SK-N-SH (cell line): ENCODE measurements at regions not wholly inside any gene's neighbourhood (a gene's known extent, or its start where the extent isn't known, plus 50 kb on each side); places are given as distances from the start of the nearest gene placed in this dataset.

Experiments
- CTCF ChIA-PET: fragments of 300-600, 350-600 bp; formaldehyde crosslinking; extraction: SDS; loops from one replicate; lab custom pipeline; 2021; lab: Yijun Ruan, JAX
- POLR2A ChIA-PET: fragments of 350-600 bp; sonication (Branson Sonifier 250); formaldehyde crosslinking; extraction: SDS; loops from one replicate; lab custom pipeline; 2020; ENCODE audit warnings: antibody characterized with exemption, inconsistent platforms; lab: Yijun Ruan, JAX
- DNase-seq: peaks from one replicate; pipeline ENCODE4 v3.0.0; 2012
- H2AFZ ChIP-seq: fragments of 200-600 bp; sonication (generic); 2 replicates; pipeline ENCODE4 v1.8.1; 2016; ENCODE audit warnings: antibody characterized with exemption, mild to moderate bottlenecking, low read depth
- H3F3A ChIP-seq: fragments of 200-600 bp; sonication (generic); replicated peaks from 2 replicates; pipeline ENCODE3; 2016; ENCODE audit warnings: antibody characterized with exemption, mild to moderate bottlenecking; ENCODE audit not compliant: insufficient read depth
- H3K27ac ChIP-seq, 2 experiments: fragments of 200-500 bp in 1 of 2; fragments of 200-600 bp in 1 of 2; sonication (Bioruptor generic) in 1 of 2; sonication (generic), shearing (Covaris generic) in 1 of 2; 2 replicates each; pipeline versions ENCODE4 v1.5.1 to v1.6.1; 2014 to 2016; ENCODE audit warnings: low read depth in 2 of 2, inconsistent platforms in 1 of 2, low read length in 1 of 2, mild to moderate bottlenecking in 1 of 2, mixed read lengths in 1 of 2
- H3K27me3 ChIP-seq: fragments of 200-600 bp; sonication (generic), shearing (Covaris generic); 2 replicates; pipeline ENCODE4 v1.6.1; 2016; ENCODE audit warnings: mixed run types; ENCODE audit not compliant: insufficient read depth
- H3K36me3 ChIP-seq, 2 experiments: fragments of 200-500 bp in 1 of 2; fragments of 200-600 bp in 1 of 2; sonication (Bioruptor generic) in 1 of 2; sonication (generic) in 1 of 2; replicated peaks in 1 of 2; 2 replicates each; pipeline versions ENCODE3 to v1.5.1; 2014 to 2016; ENCODE audit warnings: low read length in 1 of 2, mild to moderate bottlenecking in 1 of 2; ENCODE audit not compliant: insufficient read depth in 2 of 2, control insufficient read depth in 1 of 2
- H3K4me1 ChIP-seq, 2 experiments: fragments of 200-500 bp in 1 of 2; fragments of 200-600 bp in 1 of 2; sonication (Bioruptor generic) in 1 of 2; sonication (generic), shearing (Covaris generic) in 1 of 2; 2 replicates each; pipeline versions ENCODE4 v1.5.1 to v1.6.1; 2014 to 2016; ENCODE audit warnings: low read depth in 1 of 2, low read length in 1 of 2, mixed run types in 1 of 2; ENCODE audit not compliant: insufficient read depth in 2 of 2, control insufficient read depth in 1 of 2
- H3K4me2 ChIP-seq: fragments of 200-600 bp; sonication (generic), shearing (Covaris generic); 2 replicates; pipeline ENCODE4 v1.6.1; 2017; ENCODE audit warnings: mixed run types
- H3K4me3 ChIP-seq, 2 experiments: fragments of 200-500 bp in 1 of 2; fragments of 200-600 bp in 1 of 2; sonication (Bioruptor generic) in 1 of 2; sonication (generic), shearing (Covaris generic) in 1 of 2; 2 replicates each; pipeline versions ENCODE4 v1.5.1 to v1.8.1; 2014 to 2016; ENCODE audit warnings: low read depth in 2 of 2, inconsistent platforms in 1 of 2, low read length in 1 of 2, mild to moderate bottlenecking in 1 of 2, mixed read lengths in 1 of 2, moderate library complexity in 1 of 2
- H3K79me2 ChIP-seq: fragments of 200-600 bp; sonication (generic); 2 replicates; pipeline ENCODE4 v1.8.1; 2017; ENCODE audit warnings: mild to moderate bottlenecking; ENCODE audit not compliant: insufficient read depth
- H3K9ac ChIP-seq: fragments of 200-600 bp; sonication (generic); 2 replicates; pipeline ENCODE4 v1.6.1; 2017; ENCODE audit warnings: mixed run types
- H3K9me2 ChIP-seq: fragments of 200-600 bp; sonication (generic); 2 replicates; pipeline ENCODE4 v1.6.1; 2017; ENCODE audit warnings: mixed run types
- H3K9me3 ChIP-seq: fragments of 200-600 bp; sonication (generic); 2 replicates; pipeline ENCODE4 v1.6.1; 2017; ENCODE audit warnings: mixed run types, mild to moderate bottlenecking, moderate library complexity
- H4K20me1 ChIP-seq: fragments of 200-600 bp; sonication (generic); 2 replicates; pipeline ENCODE4 v1.6.1; 2017; ENCODE audit warnings: mild to moderate bottlenecking, mixed run types; ENCODE audit not compliant: insufficient read depth
- FOXJ3 ChIP-seq: sonication (generic); formaldehyde crosslinking; IDR thresholded peaks from 2 replicates; pipeline ENCODE4 v1.5.1; 2020; ENCODE audit warnings: mild to moderate bottlenecking, missing genetic modification reagents
- JUND ChIP-seq: IDR thresholded peaks from 2 replicates; pipeline ENCODE4 v1.4.0; 2012
- MAX ChIP-seq: IDR thresholded peaks from 2 replicates; pipeline ENCODE4 v1.4.0; 2012; ENCODE audit warnings: low read depth
- MEF2A ChIP-seq: IDR thresholded peaks from 2 replicates; pipeline ENCODE4 v1.4.0; 2012; ENCODE audit warnings: low read depth, borderline replicate concordance
- MXI1 ChIP-seq: IDR thresholded peaks from 2 replicates; pipeline ENCODE4 v1.6.1; 2012; ENCODE audit warnings: mild to moderate bottlenecking, low read depth, low read length, improper control_type of control experiment
- RAD21 ChIP-seq: IDR thresholded peaks from 2 replicates; pipeline ENCODE4 v1.6.1; 2012; ENCODE audit warnings: mild to moderate bottlenecking, low read length
- RXRA ChIP-seq: IDR thresholded peaks from 2 replicates; pipeline ENCODE4 v1.4.0; 2012; ENCODE audit warnings: low read depth, mild to moderate bottlenecking, borderline replicate concordance
- YY1 ChIP-seq: IDR thresholded peaks from 2 replicates; pipeline ENCODE4 v1.4.0; 2012; ENCODE audit warnings: low read depth, mild to moderate bottlenecking
- ZBTB33 ChIP-seq: IDR thresholded peaks from 2 replicates; pipeline ENCODE4 v1.4.0; 2012; ENCODE audit warnings: low read depth, borderline replicate concordance
- WGBS: methylation state at CpG from one replicate; pipeline ENCODE4 v1.1.6; 2017; ENCODE audit warnings: low lambda C conversion rate; 5-methylcytosine and 5-hydroxymethylcytosine counted together
- TF ChIP-seq, protein P1 (sequence below): IDR thresholded peaks from 2 replicates; pipeline ENCODE4; 2012
- TF ChIP-seq, protein P2 (sequence below): fragments of 150-350 bp; IDR thresholded peaks from 2 replicates; pipeline ENCODE4 v1.6.1; 2016; ENCODE audit warnings: mild to moderate bottlenecking, low read depth, low read length
- TF ChIP-seq, protein P3 (sequence below): IDR thresholded peaks from 2 replicates; pipeline ENCODE4 v1.6.1; 2012; ENCODE audit warnings: mild to moderate bottlenecking, low read depth, low read length, moderate library complexity

GRCh38 chr6:9890469-9890868, 524.4 kb downstream of the TFAP2A start:
- Histone ChIP-seq H3K9ac (no peak overlapping the region), H3F3A (no peaks in the 10 kb centered on the region), H3K79me2 (no peaks in the 10 kb centered on the region), H2AFZ (no peak overlapping the region), H3K36me3 (no peaks in the 10 kb centered on the region), H4K20me1 (no peaks in the 10 kb centered on the region), H3K9me2 (no peaks in the 10 kb centered on the region), H3K4me1 (no peaks in the 10 kb centered on the region), H3K4me2 (no peak overlapping the region), H3K27ac (no peak overlapping the region), H3K9me3 (no peaks in the 10 kb centered on the region), H3K27me3 (no peaks in the 10 kb centered on the region; the same call in 1 of the 2 replicates), H3K4me3 (no peak overlapping the region)
- no peak for TF ChIP-seq MAX
- TF ChIP-seq YY1, result no peak
- no peak for TF ChIP-seq RXRA
- CTCF ChIA-PET, result no interaction called here
- 2% methylated on average over 3 of the region's 3 CpGs for WGBS
- POLR2A ChIA-PET, result no interaction called here
- DNase-seq, result no peak

DNA sequence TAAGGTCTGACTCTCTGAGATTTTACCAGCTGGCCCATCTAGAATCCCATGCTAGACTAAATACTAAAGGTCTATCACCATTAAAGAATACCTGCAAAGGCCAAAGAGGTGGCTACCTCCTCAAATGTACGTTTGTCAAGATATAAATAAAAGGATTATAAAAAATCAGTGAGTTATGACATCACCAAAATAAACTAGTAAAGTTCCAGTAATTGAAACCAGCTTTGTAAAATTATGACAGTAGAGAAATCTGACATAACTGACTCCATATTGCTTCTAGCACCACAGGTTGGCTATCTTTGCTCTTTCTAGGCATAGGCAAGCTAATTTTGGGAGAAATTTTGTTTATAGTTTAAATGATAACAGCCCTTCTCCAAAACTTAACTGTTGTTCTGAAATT, 536.3 kb downstream of the TFAP2A start:
- H3K9ac ChIP-seq, result no peak overlapping the region
- H3K36me3 ChIP-seq, result no peaks in the 10 kb centered on the region
- no peak overlapping the region for H2AFZ ChIP-seq
- H3K4me2 ChIP-seq, result no peak overlapping the region
- no peaks in the 10 kb centered on the region for H3K4me1 ChIP-seq
- H3K27me3 ChIP-seq, result no peaks in the 10 kb centered on the region
- no peaks in the 10 kb centered on the region for H4K20me1 ChIP-seq
- no peaks in the 10 kb centered on the region for H3F3A ChIP-seq
- 0% methylated on average over 1 of the region's 1 CpG for WGBS
- no peak for DNase-seq
- TF ChIP-seq, protein P1, sequence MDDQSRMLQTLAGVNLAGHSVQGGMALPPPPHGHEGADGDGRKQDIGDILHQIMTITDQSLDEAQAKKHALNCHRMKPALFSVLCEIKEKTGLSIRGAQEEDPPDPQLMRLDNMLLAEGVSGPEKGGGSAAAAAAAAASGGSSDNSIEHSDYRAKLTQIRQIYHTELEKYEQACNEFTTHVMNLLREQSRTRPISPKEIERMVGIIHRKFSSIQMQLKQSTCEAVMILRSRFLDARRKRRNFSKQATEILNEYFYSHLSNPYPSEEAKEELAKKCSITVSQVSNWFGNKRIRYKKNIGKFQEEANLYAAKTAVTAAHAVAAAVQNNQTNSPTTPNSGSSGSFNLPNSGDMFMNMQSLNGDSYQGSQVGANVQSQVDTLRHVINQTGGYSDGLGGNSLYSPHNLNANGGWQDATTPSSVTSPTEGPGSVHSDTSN, result no peak
- TF ChIP-seq, protein P2, sequence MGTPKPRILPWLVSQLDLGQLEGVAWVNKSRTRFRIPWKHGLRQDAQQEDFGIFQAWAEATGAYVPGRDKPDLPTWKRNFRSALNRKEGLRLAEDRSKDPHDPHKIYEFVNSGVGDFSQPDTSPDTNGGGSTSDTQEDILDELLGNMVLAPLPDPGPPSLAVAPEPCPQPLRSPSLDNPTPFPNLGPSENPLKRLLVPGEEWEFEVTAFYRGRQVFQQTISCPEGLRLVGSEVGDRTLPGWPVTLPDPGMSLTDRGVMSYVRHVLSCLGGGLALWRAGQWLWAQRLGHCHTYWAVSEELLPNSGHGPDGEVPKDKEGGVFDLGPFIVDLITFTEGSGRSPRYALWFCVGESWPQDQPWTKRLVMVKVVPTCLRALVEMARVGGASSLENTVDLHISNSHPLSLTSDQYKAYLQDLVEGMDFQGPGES, result no peak
- TF ChIP-seq MAX, result no peak
- no peak for TF ChIP-seq MXI1
- TF ChIP-seq MEF2A, result no peak
- TF ChIP-seq FOXJ3 (CRISPR knock-in tag), result no peak
- TF ChIP-seq RAD21, result no peak
- no peak for TF ChIP-seq ZBTB33
- TF ChIP-seq JUND, result no peak
- TF ChIP-seq, protein P3, sequence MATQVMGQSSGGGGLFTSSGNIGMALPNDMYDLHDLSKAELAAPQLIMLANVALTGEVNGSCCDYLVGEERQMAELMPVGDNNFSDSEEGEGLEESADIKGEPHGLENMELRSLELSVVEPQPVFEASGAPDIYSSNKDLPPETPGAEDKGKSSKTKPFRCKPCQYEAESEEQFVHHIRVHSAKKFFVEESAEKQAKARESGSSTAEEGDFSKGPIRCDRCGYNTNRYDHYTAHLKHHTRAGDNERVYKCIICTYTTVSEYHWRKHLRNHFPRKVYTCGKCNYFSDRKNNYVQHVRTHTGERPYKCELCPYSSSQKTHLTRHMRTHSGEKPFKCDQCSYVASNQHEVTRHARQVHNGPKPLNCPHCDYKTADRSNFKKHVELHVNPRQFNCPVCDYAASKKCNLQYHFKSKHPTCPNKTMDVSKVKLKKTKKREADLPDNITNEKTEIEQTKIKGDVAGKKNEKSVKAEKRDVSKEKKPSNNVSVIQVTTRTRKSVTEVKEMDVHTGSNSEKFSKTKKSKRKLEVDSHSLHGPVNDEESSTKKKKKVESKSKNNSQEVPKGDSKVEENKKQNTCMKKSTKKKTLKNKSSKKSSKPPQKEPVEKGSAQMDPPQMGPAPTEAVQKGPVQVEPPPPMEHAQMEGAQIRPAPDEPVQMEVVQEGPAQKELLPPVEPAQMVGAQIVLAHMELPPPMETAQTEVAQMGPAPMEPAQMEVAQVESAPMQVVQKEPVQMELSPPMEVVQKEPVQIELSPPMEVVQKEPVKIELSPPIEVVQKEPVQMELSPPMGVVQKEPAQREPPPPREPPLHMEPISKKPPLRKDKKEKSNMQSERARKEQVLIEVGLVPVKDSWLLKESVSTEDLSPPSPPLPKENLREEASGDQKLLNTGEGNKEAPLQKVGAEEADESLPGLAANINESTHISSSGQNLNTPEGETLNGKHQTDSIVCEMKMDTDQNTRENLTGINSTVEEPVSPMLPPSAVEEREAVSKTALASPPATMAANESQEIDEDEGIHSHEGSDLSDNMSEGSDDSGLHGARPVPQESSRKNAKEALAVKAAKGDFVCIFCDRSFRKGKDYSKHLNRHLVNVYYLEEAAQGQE, result no peak
- TF ChIP-seq, all 33 proteins: peak for 0
- Histone ChIP-seq H3K9me3 (no peaks in the 10 kb centered on the region), H3K27ac (no peak overlapping the region), H3K4me3 (no peak overlapping the region), H3K79me2 (no peaks in the 10 kb centered on the region), H3K9me2 (no peaks in the 10 kb centered on the region)
- ChIA-PET POLR2A (no interaction called here), CTCF (no interaction called here)
